ENCODE measurements at regions not wholly inside any gene's neighbourhood (a gene's known extent, or its start where the extent isn't known, plus 50 kb on each side); places are given as distances from the start of the nearest gene placed in this dataset.

DNA sequence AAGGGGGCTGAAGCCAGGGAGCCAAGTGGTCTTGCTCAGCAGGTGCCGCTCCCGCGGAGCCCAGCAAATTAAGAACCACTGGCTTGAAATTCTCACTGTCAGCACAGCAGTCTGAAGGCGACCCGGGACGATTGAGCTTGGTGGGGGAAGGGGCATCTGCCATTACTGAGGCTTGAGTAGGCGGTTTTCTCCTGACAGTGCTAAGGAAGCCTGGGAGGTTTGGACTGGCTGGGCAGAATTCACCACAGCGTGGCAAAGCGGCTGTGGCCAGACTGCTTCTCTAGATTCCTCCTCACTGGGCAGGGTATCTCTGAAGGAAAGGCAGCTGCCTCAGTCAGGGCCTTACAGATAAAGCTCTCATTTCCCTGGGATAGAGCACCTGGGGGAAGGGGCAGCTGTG, 57.0 kb upstream of the GPR149 start:
- Mint-ChIP-seq H3K27me3 (ENCODE audit: low read depth) (peaks cover 5% of the 10 kb centered on the region), H3K4me3 (ENCODE audit: unreplicated experiment) (no peak overlapping the region), H3K36me3 (ENCODE audit: low read depth) (no peaks in the 10 kb centered on the region), H3K4me1 (ENCODE audit: low read depth) (no peaks in the 10 kb centered on the region), H3K27ac (ENCODE audit: unreplicated experiment) (no peak overlapping the region), H3K9me3 (ENCODE audit: low read depth) (no peaks in the 10 kb centered on the region)
- DNase-seq (ENCODE audit: low spot score), result no peak
- TF ChIP-seq, protein P1, sequence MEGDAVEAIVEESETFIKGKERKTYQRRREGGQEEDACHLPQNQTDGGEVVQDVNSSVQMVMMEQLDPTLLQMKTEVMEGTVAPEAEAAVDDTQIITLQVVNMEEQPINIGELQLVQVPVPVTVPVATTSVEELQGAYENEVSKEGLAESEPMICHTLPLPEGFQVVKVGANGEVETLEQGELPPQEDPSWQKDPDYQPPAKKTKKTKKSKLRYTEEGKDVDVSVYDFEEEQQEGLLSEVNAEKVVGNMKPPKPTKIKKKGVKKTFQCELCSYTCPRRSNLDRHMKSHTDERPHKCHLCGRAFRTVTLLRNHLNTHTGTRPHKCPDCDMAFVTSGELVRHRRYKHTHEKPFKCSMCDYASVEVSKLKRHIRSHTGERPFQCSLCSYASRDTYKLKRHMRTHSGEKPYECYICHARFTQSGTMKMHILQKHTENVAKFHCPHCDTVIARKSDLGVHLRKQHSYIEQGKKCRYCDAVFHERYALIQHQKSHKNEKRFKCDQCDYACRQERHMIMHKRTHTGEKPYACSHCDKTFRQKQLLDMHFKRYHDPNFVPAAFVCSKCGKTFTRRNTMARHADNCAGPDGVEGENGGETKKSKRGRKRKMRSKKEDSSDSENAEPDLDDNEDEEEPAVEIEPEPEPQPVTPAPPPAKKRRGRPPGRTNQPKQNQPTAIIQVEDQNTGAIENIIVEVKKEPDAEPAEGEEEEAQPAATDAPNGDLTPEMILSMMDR (IDR thresholded peaks at IDR 0.05), result no peak

DNA sequence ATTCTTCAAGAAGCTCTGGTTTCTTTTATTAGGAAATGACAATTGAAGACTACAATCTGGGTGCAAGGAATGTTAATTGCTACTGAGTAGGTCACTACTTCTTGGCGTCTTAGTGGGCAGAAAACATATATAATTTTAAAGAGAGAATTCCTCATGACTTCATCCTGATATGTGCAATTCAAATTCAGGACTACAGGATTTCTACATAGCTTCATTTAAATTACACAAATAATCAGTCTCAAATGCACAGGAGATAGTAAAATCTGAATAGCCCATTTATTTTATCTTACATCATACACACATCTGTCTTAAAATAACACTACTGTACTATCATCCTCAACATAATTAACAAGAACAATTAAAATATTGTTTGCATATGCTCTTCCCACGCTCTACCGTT, 52.5 kb upstream of the GPR149 start:
- TF ChIP-seq, protein P1 (IDR thresholded peaks at IDR 0.05), result no peak
- no peak for DNase-seq (ENCODE audit: low spot score)
- peaks cover 3% of the 10 kb centered on the region for H3K27me3 Mint-ChIP-seq (ENCODE audit: low read depth)
- no peaks in the 10 kb centered on the region for H3K36me3 Mint-ChIP-seq (ENCODE audit: low read depth)
- H3K27ac Mint-ChIP-seq (ENCODE audit: unreplicated experiment), result no peak overlapping the region
- H3K9me3 Mint-ChIP-seq (ENCODE audit: low read depth), result no peaks in the 10 kb centered on the region
- no peaks in the 10 kb centered on the region for H3K4me1 Mint-ChIP-seq (ENCODE audit: low read depth)
- H3K4me3 Mint-ChIP-seq (ENCODE audit: unreplicated experiment), result no peak overlapping the region

DNA sequence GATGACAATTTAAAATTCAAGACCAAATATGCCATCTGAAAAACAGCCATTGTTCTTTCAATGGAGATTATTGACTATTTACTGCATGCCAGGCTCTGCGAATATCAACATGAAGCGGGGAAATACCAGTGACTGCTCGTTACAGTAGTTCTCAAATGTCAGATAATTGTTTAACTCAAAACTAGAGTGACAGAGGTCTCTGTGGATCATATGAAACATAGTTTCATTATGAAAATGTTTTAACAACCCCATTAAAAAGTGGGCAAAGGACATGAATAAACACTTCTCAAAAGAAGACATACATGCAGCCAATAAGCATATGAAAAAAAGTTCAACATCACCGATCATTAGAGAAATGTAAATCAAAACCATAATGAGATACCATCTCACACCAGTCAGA, 50.0 kb upstream of the GPR149 start:
- TF ChIP-seq, protein P1 (IDR thresholded peaks at IDR 0.05), result no peak
- H3K4me1 Mint-ChIP-seq (ENCODE audit: low read depth), result no peaks in the 10 kb centered on the region
- peaks cover 2% of the 10 kb centered on the region for H3K9me3 Mint-ChIP-seq (ENCODE audit: low read depth)
- H3K36me3 Mint-ChIP-seq (ENCODE audit: low read depth), result no peaks in the 10 kb centered on the region
- H3K27me3 Mint-ChIP-seq (ENCODE audit: low read depth), result peaks cover 3% of the 10 kb centered on the region
- H3K27ac Mint-ChIP-seq (ENCODE audit: unreplicated experiment), result no peak overlapping the region
- no peak for DNase-seq (ENCODE audit: low spot score)
- H3K4me3 Mint-ChIP-seq (ENCODE audit: unreplicated experiment), result no peak overlapping the region
